Lower leg skin (tissue), 4 donors: ENCODE measurements at regions not wholly inside any gene's neighbourhood (a gene's known extent, or its start where the extent isn't known, plus 50 kb on each side); places are given as distances from the start of the nearest gene placed in this dataset.

Source experiments
- DNase-seq, 2 donors: peaks; one replicate each; pipeline ENCODE4 v3.0.0-alpha.2; 2019; ENCODE audit warnings: low spot score in 2 of 2
- H3K4me3 ChIP-seq: fragments of 200-600 bp; sonication (generic); 2 replicates; pipeline ENCODE4 v1.5.1; 2017; ENCODE audit warnings: mild to moderate bottlenecking, low read depth; ENCODE audit not compliant: poor library complexity, severe bottlenecking
- POLR2A ChIP-seq, 2 donors: fragments of 450-650 bp; IDR thresholded peaks; one replicate each; pipeline ENCODE4 v1.6.1; 2016 to 2017; ENCODE audit warnings: antibody characterized with exemption in 2 of 2, mild to moderate bottlenecking in 1 of 2, moderate library complexity in 1 of 2
- WGBS, 2 donors: methylation state at CpG; one replicate each; pipeline ENCODE4 v1.1.5; 2018; 5-methylcytosine and 5-hydroxymethylcytosine counted together
- intact Hi-C: fragments of 100-400 bp; cut with DNase I; formaldehyde crosslinking; loops from one replicate; pipeline ENCODE4 v1.15.0; 2023; ENCODE audit warnings: low total_unique reads
- TF ChIP-seq, protein P1 (sequence below), 3 donors: fragments of 450-650 bp; IDR thresholded peaks; one replicate each; pipeline ENCODE4 v1.5.1; 2016; ENCODE audit warnings: antibody characterized with exemption in 3 of 3, mild to moderate bottlenecking in 3 of 3, moderate library complexity in 2 of 3

DNA sequence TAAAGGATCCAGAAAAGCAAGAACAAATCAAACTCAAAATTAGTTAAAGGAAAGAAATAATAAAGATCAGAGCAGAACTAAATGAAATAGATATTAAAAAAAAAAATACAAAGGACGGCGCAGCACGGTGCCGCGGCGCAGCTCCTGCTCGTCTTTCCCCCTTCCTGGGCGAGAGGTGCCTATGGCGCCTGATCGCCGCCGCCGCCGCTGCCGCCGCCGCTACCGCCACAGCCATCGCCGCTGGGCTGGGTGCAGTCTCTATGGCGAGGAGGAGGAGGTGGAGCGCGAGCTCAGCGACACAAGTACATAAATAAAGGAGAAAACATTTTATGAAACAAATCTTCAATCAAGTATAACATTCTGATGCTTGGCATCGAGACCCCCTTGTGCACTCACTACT lies 77.6 kb upstream of the VANGL1 start:
- no peak overlapping the region for H3K4me3 ChIP-seq
- no peak for DNase-seq
- 21 to 30% methylated on average over 25 of the region's 25 CpGs for WGBS, 2 donors
- intact Hi-C loops, result no loop called here
- TF ChIP-seq POLR2A (IDR thresholded peaks at IDR 0.05), result no peak
- TF ChIP-seq, protein P1, sequence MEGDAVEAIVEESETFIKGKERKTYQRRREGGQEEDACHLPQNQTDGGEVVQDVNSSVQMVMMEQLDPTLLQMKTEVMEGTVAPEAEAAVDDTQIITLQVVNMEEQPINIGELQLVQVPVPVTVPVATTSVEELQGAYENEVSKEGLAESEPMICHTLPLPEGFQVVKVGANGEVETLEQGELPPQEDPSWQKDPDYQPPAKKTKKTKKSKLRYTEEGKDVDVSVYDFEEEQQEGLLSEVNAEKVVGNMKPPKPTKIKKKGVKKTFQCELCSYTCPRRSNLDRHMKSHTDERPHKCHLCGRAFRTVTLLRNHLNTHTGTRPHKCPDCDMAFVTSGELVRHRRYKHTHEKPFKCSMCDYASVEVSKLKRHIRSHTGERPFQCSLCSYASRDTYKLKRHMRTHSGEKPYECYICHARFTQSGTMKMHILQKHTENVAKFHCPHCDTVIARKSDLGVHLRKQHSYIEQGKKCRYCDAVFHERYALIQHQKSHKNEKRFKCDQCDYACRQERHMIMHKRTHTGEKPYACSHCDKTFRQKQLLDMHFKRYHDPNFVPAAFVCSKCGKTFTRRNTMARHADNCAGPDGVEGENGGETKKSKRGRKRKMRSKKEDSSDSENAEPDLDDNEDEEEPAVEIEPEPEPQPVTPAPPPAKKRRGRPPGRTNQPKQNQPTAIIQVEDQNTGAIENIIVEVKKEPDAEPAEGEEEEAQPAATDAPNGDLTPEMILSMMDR (IDR thresholded peaks at IDR 0.05), result no peak

DNA sequence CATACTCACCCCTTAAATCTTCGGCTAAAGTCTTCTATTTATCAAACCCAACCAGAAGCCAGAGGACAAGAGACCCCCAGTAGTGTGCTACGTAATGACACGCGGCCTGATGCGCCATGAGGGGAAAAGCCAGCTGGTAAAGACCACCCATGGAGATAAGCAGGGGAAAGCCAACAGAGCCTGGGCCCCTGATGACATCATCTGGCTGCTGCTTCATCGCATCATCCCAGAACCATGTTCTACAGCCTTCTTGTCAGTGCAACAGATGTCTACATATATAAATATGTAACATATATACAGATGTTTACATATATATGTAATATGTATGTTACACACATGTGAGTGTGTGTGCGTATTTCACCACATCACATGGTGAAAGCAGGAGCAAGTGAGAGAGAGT lies 81.7 kb upstream of the VANGL1 start:
- 58 to 84% methylated on average over 7 of the region's 7 CpGs for WGBS, 2 donors
- no peak for DNase-seq
- H3K4me3 ChIP-seq, result no peak overlapping the region
- TF ChIP-seq POLR2A (IDR thresholded peaks at IDR 0.05), result no peak
- TF ChIP-seq, protein P1 (IDR thresholded peaks at IDR 0.05), result no peak
- intact Hi-C loops, result no loop called here

DNA sequence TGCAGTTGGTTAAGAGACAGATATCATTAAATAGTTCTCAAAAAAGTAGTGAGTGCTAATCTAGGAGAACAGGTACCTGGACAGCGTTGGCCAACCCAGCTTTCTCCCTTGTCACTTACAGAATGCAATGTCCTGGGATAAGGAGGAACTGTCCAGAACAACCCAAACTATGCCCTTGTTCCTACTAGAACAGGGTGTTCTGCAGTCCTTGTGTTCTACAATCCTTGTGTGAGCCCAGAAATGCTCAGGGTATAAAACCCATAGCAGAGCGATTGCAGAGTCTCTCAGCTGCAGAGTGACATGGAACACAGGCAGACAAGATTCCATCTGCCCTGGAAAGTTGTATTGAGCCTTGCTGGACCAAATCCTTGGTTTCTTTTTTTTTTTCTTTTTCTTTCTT lies 83.5 kb upstream of the VANGL1 start:
- 90 to 95% methylated on average over 2 of the region's 2 CpGs for WGBS, 2 donors
- intact Hi-C loops, result no loop called here

DNA sequence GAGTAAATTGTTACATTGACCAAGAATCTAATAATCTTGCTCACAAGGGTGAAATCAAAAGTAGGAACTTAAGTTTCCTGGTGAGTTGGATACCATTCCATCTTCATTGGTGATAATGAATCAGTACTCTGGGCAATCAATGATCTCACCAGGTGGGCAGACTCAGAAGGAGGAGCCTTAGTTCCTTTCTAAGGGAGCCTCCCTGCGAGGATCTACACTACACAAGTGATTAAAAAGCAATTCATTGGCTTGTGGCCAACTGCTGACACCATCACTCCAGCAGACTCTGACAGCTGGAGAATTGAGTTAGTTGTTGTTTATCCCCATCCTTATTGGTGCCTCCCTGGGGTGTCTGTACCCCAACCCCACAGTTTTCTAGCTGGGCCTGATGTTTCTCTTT lies 84.1 kb upstream of the VANGL1 start:
- H3K4me3 ChIP-seq, result no peak overlapping the region
- WGBS, 2 donors, result 30 to 38% methylated on average over 1 of the region's 1 CpG
- TF ChIP-seq, protein P1 (IDR thresholded peaks at IDR 0.05), result no peak
- TF ChIP-seq POLR2A (IDR thresholded peaks at IDR 0.05), result no peak
- no peak for DNase-seq
- intact Hi-C loops, result no loop called here

More for the DNA sequence above, 83.5 kb upstream of the VANGL1 start:
- no peak for DNase-seq
- TF ChIP-seq, protein P1 (IDR thresholded peaks at IDR 0.05), result no peak
- TF ChIP-seq POLR2A (IDR thresholded peaks at IDR 0.05), result no peak
- H3K4me3 ChIP-seq, result no peak overlapping the region

DNA sequence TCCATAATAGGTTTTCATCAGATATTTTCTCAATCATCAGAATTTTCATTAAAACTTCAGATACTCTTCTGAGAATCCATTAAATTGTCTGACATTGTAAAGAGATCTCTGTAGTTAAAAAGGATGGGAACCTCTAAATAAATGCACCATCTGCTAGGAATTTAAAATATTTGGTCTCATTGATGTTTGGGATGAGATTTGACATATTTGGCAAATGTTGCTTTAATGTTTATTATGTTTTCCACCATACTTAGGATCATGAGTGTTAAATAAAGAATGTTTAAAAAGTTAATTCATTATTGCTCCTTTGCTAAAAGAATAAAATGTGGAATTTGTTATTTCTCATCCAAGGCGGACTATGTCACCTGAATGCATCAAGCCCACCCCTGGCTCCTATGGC lies 85.5 kb upstream of the VANGL1 start:
- H3K4me3 ChIP-seq, result no peak overlapping the region
- DNase-seq, result no peak
- TF ChIP-seq, protein P1 (IDR thresholded peaks at IDR 0.05), result no peak
- TF ChIP-seq POLR2A (IDR thresholded peaks at IDR 0.05), result no peak
- intact Hi-C loops, result no loop called here
- WGBS, 2 donors, result 92 to 100% methylated on average over 1 of the region's 1 CpG

DNA sequence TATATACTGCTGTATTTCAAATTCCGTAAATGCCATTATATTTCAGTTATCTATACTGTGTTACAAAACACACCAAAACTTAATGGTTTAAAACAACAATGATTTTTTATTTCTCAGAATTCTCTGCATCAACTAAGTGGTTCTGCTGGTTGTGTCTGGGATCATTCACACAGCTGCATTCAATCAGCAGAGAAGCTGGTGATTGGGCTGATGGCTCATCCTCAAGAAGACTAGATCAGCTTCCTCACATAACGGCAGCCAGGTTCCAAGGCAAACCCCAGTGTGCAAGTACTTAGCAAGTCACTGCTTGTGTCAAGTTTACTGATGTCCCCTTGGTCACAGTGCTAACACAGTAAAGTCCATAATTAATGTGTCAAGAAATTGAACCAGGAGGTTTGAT lies 86.3 kb upstream of the VANGL1 start:
- no peak overlapping the region for H3K4me3 ChIP-seq
- 22 to 40% methylated on average over 2 of the region's 2 CpGs for WGBS, 2 donors
- intact Hi-C loops, result no loop called here
- no peak for DNase-seq
- TF ChIP-seq POLR2A (IDR thresholded peaks at IDR 0.05), result no peak
- TF ChIP-seq, protein P1 (IDR thresholded peaks at IDR 0.05), result no peak
